ENCODE measurements at regions not wholly inside any gene's neighbourhood (a gene's known extent, or its start where the extent isn't known, plus 50 kb on each side); places are given as distances from the start of the nearest gene placed in this dataset.
"Not testable (repeated sequence)": the region's sequence is repeated elsewhere in the genome, so short reads cannot be mapped to it uniquely, and the experiment has no call there.

- TF ChIP-seq CTCF (conservative IDR thresholded peaks at IDR 0.05; ENCODE audit: low read depth, low read length) = no peak
- no peak overlapping the region for H3K4me3 ChIP-seq (ENCODE audit: low read length)
- no peak for DNase-seq (ENCODE audit: low read depth)
Observed at GRCh38 chr2:198880421-198880820, 577.3 kb downstream of the SATB2 start.

- TF ChIP-seq CTCF (conservative IDR thresholded peaks at IDR 0.05; ENCODE audit: low read depth, low read length) = no peak
- H3K4me3 ChIP-seq (ENCODE audit: low read length) = no peak overlapping the region
- no peak for DNase-seq (ENCODE audit: low read depth)
Observed at GRCh38 chr2:198874472-198874858, 583.3 kb downstream of the SATB2 start.

- DNase-seq (ENCODE audit: low read depth) = peak; percentile 21
- TF ChIP-seq CTCF (conservative IDR thresholded peaks at IDR 0.05; ENCODE audit: low read depth, low read length) = no peak
- H3K4me3 ChIP-seq (ENCODE audit: low read length) = no peak overlapping the region
Observed at GRCh38 chr2:198873503-198874471, 584.0 kb downstream of the SATB2 start.

- H3K4me3 ChIP-seq (ENCODE audit: low read length) = no peak overlapping the region
- TF ChIP-seq CTCF (conservative IDR thresholded peaks at IDR 0.05; ENCODE audit: low read depth, low read length) = no peak
- no peak for DNase-seq (ENCODE audit: low read depth)
Observed at GRCh38 chr2:198863655-198864054, 594.1 kb downstream of the SATB2 start.

GRCh38 chr2:198861080-198861479, 596.7 kb downstream of the SATB2 start:
- TF ChIP-seq CTCF (conservative IDR thresholded peaks at IDR 0.05; ENCODE audit: low read depth, low read length) = no peak
- no peak overlapping the region for H3K4me3 ChIP-seq (ENCODE audit: low read length)
- no peak for DNase-seq (ENCODE audit: low read depth)

GRCh38 chr2:198857246-198857645, 600.5 kb downstream of the SATB2 start:
- DNase-seq (ENCODE audit: low read depth) = no peak
- TF ChIP-seq CTCF (conservative IDR thresholded peaks at IDR 0.05; ENCODE audit: low read depth, low read length) = no peak
- H3K4me3 ChIP-seq (ENCODE audit: low read length) = no peak overlapping the region

GRCh38 chr2:198855746-198856145, 602.0 kb downstream of the SATB2 start:
- DNase-seq (ENCODE audit: low read depth); H3K4me3 ChIP-seq (ENCODE audit: low read length): not testable (repeated sequence)

All from retinal pigment epithelial cell (primary cell).